DMS153 (cell line): ENCODE measurements at regions not wholly inside any gene's neighbourhood (a gene's known extent, or its start where the extent isn't known, plus 50 kb on each side); places are given as distances from the start of the nearest gene placed in this dataset.

Experiments used
- DNase-seq: peaks from one replicate; lab custom pipeline; 2025; lab: John Stamatoyannopoulos, UW

DNA sequence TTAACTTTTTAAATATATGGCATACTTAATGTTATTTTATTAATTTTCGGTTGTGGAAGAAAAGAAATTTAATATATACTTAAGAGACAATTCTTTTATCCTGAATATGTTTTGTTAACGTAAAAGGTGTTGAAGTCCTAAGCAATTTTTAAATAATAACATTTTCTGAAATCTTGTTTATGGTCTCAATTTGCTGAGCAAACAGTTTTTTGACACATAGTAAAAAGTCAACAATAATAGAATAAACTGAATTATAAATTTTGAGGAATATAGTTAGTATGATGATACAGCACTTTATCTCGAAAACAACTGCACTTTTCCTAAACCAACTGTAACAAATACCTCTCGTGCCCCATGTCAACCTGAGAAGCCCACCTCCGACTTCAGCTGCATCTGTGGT is 229.8 kb upstream of the TARS1 start:
- no peak for DNase-seq

DNA sequence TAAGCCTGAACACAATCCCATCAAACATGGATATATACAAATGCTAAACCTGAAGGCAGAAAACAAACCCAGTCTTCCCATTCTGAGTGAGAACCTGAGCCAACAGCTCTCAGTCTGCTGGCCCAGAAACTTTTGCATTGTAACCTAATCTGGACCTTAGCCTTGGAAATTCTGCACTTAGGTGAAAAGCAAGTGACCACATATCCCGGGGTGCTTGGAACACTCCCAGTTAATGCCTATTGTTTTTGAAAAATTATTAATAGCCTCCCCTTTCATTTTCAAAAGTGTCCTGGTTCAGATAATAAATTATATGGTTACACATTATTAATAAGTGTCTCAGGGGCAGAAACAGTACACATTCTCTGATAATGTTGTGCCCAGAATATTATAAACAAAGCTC is 228.3 kb upstream of the TARS1 start:
- no peak for DNase-seq

DNA sequence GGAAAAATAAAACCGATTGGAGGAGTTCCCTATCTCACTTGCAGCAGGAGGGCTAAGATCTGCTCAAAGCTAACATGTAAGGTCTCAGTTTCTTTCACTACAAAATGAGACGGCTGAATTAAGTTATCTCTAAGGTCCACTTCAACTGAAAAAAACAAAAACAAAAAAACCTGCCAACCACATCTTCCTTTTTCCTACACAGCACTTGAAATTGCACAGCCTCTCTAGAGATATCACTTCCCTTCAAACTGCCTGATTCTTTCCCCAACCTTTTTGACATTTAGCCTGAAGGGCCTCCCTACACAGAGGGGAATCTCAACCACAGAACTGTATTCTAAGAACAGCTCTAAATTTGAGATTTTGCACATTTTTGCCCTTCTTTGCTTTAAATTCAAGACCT is 227.9 kb upstream of the TARS1 start:
- no peak for DNase-seq

DNA sequence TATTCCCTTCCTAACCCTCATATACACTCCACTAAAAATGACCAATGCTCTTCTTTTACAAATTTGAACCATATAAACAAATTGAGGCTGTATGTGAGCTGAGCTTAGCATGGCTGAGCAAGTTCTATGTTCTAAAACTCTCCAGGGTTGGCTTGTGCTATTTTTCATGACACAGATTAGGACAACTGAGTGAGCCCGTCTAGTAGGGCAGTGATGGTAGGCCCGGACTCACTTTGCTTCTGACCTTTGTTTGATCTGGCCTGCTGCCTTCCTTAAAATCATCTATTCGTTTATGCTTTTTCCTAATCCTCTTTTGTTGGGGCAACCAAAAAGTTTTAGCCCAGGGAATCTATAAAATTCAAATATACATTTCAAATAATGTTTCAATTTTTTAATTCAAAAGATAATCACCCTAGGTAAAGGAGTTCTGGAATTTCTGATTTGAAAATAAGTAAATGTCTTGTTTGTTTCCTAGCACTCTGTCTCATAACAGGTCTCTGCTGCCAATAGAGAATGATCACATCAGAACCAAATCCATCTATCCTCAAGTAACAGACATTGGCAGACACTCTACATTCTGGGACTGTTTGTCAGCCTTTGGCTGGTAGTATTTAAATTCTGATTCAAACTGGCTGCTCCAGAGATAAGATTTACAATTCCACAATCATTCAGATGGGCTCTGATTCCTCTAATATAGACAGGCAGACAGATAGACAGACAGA is 217.0 kb upstream of the TARS1 start:
- no peak for DNase-seq

DNA sequence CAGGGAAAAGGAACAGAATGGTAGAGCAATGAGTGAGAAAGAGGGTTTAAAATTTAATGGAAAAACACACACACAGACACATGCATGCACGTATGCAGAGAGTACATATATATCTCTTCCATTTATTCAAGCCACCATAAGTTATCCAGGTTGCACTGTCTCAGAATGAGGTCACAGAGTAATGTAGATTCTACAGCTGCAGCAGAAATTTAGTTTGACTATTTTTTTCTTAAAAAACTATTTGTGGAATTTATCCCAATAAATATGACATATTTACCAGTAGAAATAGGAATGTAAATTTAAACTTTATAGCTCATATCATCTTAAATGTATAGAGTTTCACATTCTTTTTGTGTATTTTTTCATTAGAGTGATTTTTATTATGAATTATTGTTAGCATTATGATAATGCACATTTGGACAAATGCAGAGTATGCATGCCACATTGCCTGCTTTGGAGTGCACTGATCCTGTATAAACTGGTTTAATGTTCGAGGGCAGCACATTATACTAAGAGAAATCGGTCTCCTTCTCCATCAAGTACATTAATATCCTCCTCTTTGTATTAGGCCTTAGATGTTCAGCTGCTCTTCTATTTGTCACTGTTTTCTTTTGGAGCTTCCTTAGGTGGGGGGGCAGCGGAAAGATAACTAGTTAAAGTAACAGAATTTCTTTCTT is 216.3 kb upstream of the TARS1 start:
- no peak for DNase-seq

DNA sequence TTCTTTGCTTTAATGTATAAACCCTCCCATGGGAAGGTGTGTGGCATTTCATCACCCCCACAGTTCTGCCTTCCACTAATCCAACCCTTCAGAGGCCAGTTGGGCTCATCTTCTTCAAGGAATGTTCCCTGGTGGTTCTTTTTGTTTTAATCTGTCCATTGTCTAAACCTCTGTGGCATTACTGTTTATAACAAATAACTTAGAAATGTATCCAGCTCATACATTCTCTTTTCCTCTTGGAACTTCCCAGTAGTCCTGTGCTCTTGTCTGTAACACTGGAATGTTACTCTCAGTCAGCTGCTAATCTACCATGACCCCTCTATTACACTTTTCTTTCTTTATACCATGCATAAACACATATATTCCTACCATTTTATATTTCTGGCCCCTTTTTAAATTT is 213.5 kb upstream of the TARS1 start:
- DNase-seq: no peak

DNA sequence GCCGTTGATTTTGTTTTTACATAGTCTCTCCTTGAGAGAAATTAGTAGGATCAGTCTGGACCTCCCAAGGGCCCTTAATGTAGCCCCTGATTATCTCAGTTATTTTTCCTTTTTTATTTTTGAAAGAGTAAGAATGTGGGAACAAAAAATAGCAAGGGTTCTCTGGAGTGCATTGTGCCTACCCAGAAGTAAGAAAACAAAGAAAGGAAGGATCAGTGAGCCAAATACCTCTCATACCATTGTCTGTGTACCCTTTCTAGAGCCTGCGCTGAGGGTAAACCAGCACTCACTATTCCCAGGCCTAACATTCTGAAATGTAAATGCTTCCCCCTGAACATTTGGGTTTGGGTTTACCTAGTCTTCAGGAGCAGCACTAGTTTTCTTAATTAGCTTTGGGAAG is 213.0 kb upstream of the TARS1 start:
- DNase-seq: no peak

DNA sequence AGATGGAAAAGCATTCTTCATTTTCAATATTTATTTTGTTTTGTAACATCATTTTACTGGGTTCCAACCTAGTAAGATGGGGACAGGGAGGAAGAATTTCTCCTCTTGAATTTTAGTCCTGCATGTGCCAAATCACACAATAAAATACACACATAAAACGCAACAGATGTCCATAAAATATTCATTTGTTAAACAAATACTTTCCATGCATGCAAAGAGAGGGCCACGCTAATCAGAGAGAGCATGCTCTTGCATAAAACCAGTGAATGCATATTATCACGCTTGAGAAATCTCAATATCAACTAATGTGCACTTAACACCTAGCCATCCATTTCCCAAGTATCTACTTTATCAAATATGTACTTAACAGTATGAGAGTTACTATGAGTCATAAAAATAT is 212.6 kb upstream of the TARS1 start:
- DNase-seq: no peak

DNA sequence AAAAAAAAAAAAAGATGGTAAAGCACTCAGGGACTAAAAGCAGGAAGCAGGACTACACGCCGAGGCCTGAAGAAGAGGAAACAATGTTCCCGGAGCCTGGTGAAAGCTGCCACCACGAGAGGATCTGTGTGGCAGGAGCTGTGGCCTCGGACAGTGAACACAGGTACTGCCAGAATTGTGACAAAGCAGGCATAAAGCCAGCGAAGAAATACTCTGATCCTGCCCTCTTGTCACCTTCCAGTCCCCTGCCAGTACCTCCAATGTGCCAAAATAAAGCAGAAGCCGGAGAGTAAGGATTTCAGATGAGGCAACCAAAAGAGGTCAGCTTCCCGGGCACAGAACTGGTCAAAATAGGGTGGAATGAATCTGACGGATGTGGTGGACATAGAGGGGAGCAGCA is 211.5 kb upstream of the TARS1 start:
- DNase-seq: no peak

DNA sequence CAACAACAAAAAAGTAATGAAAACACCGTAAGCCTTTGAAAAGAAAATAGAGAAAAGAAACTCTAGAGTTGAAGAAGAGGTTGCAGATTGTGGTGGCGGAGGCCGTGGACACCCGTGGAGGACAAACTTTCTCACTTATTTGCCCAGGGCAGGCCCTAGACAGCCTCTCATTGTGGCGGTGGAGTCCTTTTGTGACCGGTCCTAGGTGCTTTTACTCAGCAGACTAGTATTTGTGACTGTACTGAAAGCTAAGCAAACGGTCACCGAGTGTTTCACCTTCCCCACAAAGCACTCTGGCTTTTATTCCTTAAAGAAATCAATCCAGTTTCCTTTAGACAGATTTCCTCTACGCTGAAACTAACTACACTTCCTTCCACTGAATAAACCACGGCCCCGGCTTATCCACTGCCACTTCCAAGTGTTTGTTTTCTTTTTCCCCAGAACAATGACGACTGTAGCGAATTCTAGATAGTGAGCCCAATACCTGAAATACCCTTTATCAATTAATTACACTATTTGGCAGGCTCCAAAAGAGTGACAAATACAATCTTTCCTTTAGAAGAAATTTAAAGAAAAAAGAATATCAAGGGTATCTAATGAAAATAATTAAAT is 210.2 kb upstream of the TARS1 start:
- DNase-seq: no peak

DNA sequence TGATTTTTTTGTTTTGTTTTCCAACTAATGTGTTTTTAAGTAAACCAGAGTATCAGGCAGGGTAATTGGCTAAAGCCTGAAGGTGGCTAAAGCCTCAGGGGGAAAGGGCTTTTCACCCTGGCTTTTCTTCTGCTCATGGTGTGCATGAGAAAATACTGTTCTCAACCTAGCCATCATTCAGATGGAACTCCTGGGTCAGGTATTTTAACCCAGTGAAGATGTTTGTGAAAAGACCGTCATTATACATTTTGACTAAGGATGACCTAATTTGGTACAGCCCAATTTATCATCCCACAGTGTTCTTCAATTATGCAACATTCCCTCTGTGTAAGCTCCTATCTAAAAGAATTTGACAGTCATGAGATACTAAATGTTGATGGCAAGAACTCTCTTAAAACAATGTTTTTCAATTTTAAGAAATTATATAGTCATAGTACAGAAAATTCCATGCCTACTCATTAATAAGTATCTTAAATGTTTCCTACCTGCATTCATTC is 209.5 kb upstream of the TARS1 start:
- DNase-seq: no peak

DNA sequence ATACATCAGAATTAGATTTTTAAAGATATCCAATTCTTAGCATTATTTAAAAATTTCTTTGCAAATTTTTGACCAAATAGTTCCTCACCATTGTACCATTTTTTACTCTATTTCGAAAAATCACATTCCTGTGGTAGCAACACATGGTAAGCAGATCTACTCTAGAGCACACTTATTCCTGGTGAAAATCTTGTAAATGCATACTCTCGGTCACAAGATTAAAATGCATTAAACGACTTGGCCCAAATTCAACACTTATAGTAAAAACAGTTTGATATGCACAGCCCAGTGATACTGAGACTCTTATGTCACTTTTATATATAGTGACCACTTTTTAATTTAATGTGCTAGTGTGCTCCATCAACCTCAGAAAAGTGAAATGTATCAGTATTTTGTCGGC is 208.8 kb upstream of the TARS1 start:
- no peak for DNase-seq

DNA sequence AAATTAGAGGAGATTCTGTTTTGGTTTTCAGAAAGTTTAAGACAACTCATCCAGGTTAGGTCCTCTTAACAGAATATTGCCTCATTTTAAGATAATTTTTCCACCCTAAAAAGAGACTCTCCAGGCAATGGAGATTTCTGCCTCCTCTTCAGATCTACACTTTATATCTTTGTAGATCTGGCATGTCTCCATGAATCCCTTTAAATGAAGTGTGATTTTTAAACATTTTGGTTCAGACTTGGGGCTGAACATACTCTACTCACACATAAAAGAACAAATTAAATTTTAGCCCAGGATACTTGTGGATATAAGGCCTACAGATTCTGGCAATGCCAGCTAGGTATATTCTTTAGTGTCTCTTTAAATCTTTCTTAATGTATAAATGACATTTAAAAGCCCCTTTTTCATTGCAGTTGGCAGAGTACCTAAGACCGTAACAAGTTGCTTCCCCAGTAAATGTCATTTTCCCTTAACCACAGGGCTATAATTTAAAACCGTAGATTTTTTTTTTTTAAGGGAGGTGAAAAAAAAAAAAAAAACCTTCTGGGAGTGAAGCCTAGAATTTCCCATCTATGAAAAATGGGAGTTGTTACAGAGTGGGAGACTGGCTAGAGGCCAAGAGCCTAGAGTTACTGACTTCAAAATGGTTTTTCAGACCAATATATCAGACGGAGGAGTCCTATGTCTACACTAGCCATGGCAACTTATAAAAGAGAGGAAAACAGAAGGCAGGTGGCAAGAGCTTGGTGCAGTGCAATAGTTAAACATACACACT is 207.8 kb upstream of the TARS1 start:
- DNase-seq: no peak

DNA sequence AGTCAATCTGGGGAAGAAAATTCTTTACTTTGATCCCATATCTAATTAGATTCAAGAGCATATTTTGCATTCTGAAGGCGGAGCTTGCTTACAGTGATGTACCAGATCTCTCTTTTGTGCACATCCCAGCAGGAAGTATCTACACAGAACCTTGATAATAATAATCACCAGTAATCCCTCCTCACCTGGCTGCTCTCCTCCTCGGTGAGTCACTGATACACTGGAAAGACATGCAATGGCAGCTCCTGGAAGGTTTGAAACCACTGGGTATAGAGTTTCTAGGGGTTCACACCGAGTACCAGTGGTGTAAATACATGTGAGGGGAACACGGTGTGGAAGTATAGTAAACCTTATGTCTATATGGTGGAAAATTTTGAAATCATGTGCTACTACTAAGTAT is 205.5 kb upstream of the TARS1 start:
- DNase-seq: no peak

DNA sequence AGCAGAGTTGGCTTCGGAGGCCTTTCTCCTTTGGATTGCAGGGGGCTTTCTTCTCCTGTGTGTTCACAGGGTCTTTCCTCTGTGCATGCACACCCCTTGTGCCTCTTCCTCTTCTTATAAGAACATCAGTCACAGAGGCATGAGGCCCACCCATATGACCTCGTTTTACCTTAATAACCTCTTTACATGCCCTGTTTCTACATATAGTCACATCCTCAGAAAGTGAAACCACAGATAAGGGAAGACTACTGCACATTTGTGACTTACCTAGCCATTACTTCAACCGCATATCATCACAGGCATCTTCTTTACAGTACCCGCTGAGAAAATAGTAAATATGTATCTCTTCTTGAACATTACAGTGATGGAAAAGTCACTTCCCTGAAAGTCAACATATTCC is 204.9 kb upstream of the TARS1 start:
- DNase-seq: no peak

DNA sequence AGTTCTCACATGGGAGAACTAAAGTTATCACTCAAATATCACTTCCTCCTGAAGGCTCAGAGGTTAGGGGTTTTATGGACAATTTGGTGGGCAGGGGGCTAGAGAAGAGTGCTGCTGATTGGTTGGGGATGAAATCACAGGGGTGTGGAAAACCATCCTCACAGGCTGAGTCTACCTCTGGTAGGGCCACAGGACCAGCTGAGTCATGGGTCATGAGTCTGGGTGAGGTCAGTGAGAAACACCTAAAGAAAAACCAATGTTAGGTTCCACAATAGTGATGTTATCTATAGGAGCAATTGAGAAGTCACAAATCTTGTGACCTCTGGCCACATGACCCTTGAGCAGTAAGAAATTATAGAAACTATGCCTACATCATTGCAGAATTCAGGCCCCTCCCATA is 203.3 kb upstream of the TARS1 start:
- DNase-seq: no peak

DNA sequence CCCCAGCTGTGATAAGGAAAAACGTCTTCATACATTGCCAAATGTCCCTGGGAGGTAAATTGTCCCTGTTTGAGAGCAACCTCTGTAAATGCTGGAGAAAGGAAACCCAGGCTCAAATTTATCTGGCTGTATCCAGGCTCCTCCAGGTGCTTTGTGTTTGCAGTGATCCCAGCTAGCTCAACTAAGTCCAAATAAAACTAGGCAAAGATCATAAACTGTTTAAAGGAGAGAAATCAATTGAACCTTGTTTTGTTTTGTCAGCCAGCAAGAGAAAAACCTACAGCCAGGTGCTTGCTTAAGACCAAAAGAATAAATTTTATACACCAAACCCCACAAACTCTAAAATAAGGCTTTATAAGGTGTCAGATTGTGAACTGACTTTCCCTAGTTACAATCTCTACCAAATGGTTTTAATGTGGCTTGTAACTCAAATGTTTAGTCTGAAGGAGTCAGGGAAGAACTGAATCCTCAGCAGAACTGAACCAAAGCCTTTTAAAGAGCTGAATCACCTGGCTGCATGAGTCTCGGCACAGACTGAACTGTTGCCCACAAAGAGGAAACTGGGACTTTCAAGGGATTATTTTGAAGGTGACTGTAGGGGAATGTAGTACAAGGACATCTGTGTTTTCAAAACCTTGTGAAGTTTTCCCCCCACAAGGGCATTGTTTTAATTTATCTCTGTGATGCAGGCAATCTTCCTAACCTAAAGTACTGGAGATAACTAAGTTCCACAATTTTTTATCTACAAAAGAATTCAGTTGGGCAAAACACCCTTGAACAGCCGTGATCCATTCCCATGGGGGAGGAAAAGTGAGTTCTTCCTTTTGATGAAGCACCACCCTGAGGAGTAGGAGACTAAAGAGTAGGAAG is 201.7 kb upstream of the TARS1 start:
- no peak for DNase-seq

DNA sequence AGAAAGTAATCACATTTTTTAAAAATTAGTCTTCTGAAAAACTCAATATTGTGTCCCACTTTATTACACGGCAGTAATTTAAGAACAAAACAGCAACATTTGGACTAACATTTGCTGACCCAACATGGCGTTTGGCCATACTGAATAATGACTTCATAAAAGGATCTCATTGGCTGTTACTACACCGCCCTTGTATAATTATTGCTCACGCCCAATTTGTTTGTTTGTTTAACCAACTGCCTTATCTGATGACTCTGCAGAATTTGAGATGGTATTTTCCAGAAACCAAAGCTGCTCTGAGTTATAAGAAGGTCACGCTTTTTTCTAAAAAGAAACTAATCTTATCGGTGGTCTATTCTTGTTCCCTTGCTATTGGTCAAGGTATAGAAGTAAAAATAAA is 200.2 kb upstream of the TARS1 start:
- no peak for DNase-seq

DNA sequence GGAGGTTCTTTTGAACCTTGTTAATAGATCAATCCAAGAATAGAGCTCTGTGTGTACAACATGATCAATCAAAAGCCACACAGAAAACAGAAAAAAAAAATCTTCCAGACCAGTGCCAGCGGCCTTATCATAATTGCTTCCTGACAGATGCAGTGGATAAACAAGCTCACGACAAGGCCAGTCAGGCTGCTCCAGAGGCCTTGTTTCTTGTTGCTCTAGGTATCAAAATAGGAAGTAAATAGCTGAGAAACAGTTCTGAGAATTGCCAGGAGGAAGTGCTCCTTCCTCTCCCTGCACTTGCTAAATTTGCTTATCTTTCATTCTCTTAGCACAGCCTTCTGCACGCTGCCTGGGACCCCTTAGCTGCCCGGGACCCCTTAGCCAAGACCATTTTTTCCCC is 199.0 kb upstream of the TARS1 start:
- no peak for DNase-seq

DNA sequence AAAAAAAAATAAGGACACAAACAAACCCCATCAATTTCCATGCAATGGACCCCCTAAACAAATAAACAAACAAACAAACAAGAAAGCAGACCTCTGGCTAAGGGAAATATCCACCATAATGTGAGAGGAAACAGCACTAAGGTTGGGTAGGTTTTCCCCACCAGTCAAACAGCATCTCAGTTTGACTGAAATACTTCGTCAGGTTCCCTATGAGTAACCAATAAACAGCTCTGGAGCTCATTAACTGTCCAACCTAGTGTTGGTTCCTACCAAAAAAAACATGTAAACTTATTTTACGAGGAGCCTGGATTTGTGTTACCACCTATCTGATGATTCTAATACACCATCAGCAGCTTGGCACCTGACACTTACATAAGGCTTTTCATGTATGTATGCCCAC is 198.5 kb upstream of the TARS1 start:
- no peak for DNase-seq

DNA sequence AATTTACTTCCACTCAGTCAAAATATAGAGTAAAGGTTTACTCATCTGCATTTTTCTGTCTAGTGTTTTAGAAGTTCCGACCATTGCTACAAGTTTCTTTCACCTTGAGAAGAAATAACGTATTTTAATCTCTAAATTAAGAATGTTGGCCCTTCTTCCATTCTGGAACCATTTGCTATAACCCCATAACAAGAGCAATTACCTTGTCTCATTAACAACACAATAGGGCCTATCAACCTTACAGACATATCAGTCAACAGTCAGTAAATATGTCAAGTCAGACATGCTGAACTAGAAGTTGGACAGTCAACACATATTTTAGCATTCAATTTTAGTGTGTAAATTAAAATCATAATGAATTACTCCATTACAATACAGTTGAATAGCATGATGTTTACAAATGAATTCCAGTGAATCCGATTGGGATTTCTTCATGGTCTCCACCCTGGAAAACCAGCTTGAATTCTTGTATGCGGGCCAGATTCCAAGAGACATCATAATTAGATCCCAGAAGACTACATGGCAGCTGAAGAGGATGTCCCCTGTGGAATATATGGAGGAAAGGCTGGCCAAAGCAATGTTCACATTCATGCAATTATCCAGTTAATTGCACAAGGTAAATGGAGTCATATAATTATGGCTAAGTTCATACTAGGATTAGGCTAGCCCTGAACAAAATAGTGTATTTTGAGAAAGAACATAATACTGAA is 196.2 kb upstream of the TARS1 start:
- DNase-seq: no peak
